Common myeloid progenitor, CD34-positive (primary cell): ENCODE measurements at regions not wholly inside any gene's neighbourhood (a gene's known extent, or its start where the extent isn't known, plus 50 kb on each side); places are given as distances from the start of the nearest gene placed in this dataset.

Experiments used
- CTCF ChIA-PET: fragments of 350-600 bp; sonication (Branson Sonifier 250); formaldehyde crosslinking; loops from one replicate; lab custom pipeline; 2021; ENCODE audit warnings: antibody characterized with exemption; lab: Charles Lee
- POLR2A ChIA-PET: fragments of 350-600 bp; sonication (Branson Sonifier 250); formaldehyde crosslinking; loops from one replicate; lab custom pipeline; 2021; ENCODE audit warnings: antibody characterized with exemption; lab: Charles Lee
- DNase-seq, 3 donors: peaks; one replicate each; pipeline versions ENCODE4 v3.0.0 to v3.0.0-alpha.2; 2013
- H3K27ac ChIP-seq, 2 experiments: 1 replicate in 1 of 2; 2 replicates in 1 of 2; pipeline ENCODE4 v1.7.0; 2013; ENCODE audit warnings: inconsistent platforms in 2 of 2, low read length in 2 of 2, mild to moderate bottlenecking in 2 of 2, low read depth in 1 of 2, moderate library complexity in 1 of 2; ENCODE audit not compliant: severe bottlenecking in 2 of 2, insufficient read depth in 1 of 2, poor library complexity in 1 of 2
- H3K27me3 ChIP-seq, 5 experiments: replicated peaks in 2 of 5; 1 replicate in 3 of 5; 2 replicates in 2 of 5; pipeline versions ENCODE4 v1.6.1 to v1.7.0; 2013; ENCODE audit warnings: low read length in 4 of 5, mild to moderate bottlenecking in 2 of 5, moderate library complexity in 2 of 5, inconsistent platforms in 1 of 5; ENCODE audit not compliant: insufficient read depth in 5 of 5, control insufficient read depth in 4 of 5
- H3K36me3 ChIP-seq, 4 experiments: 1 replicate in 2 of 4; 2 replicates in 2 of 4; pipeline versions ENCODE4 v1.6.1 to v1.7.0; 2013; ENCODE audit warnings: low read length in 3 of 4, control low read depth in 1 of 4, mild to moderate bottlenecking in 1 of 4; ENCODE audit not compliant: control insufficient read depth in 4 of 4, insufficient read depth in 4 of 4
- H3K4me1 ChIP-seq, 4 experiments: 1 replicate in 3 of 4; 2 replicates in 1 of 4; pipeline versions ENCODE4 v1.6.1 to v1.7.1; 2013; ENCODE audit warnings: low read length in 3 of 4, mild to moderate bottlenecking in 3 of 4, control low read depth in 1 of 4, inconsistent platforms in 1 of 4, moderate library complexity in 1 of 4; ENCODE audit not compliant: control insufficient read depth in 4 of 4, insufficient read depth in 4 of 4; ENCODE audit errors: control extremely low read depth in 1 of 4
- H3K4me3 ChIP-seq, 7 experiments: 1 replicate in 4 of 7; 2 replicates in 3 of 7; pipeline versions ENCODE4 v1.5.1 to v1.7.0; 2013; ENCODE audit warnings: mild to moderate bottlenecking in 7 of 7, low read length in 6 of 7, moderate library complexity in 6 of 7, inconsistent platforms in 2 of 7, low read depth in 2 of 7, control low read depth in 1 of 7; ENCODE audit not compliant: insufficient read depth in 4 of 7, control insufficient read depth in 1 of 7; ENCODE audit errors: extremely low read depth in 1 of 7
- H3K9me3 ChIP-seq, 5 experiments: 1 replicate in 4 of 5; 2 replicates in 1 of 5; pipeline versions ENCODE4 v1.6.1 to v1.7.1; 2013; ENCODE audit warnings: low read length in 4 of 5, mild to moderate bottlenecking in 2 of 5, inconsistent platforms in 1 of 5, low read depth in 1 of 5, moderate library complexity in 1 of 5; ENCODE audit not compliant: control insufficient read depth in 4 of 5, insufficient read depth in 2 of 5; ENCODE audit errors: control extremely low read depth in 1 of 5
- WGBS: methylation state at CpG from one replicate; pipeline ENCODE4 v1.1.5; 2013; ENCODE audit not compliant: insufficient coverage; 5-methylcytosine and 5-hydroxymethylcytosine counted together

DNA sequence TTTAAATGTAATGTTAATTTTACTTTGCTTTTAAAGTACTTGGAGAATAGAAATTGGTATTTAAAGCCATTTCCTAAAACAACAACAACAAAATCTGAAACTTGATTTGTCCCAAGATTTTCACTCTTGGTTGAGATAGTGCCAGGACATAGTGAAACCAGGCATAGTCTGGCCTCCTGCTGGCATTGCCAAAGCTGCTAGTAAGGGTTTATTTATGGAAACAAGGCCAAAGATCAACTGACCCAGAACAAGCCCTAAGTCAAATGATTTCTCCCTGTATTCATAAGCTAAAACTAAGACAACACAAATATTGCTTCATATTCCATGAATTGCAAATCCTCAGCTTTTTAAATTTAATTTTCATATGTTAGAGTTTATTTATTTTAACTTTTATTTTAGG lies 227.5 kb upstream of the FGF13 start:
- H3K4me1 ChIP-seq: no peaks in the 10 kb centered on the region
- H3K27ac ChIP-seq: no peak overlapping the region
- H3K36me3 ChIP-seq: no peaks in the 10 kb centered on the region
- CTCF ChIA-PET: interaction anchor here (0.9 to 1.4 kb wide), 3 partner anchors 10 to 19 kb away, joined by 3 to 4 read pairs (median 3); no protein-coding TSS in a partner anchor
- H3K27me3 ChIP-seq: no peaks in the 10 kb centered on the region
- H3K4me3 ChIP-seq: no peak overlapping the region
- POLR2A ChIA-PET: no interaction called here
- H3K9me3 ChIP-seq: no peaks in the 10 kb centered on the region
- DNase-seq: no peak

DNA sequence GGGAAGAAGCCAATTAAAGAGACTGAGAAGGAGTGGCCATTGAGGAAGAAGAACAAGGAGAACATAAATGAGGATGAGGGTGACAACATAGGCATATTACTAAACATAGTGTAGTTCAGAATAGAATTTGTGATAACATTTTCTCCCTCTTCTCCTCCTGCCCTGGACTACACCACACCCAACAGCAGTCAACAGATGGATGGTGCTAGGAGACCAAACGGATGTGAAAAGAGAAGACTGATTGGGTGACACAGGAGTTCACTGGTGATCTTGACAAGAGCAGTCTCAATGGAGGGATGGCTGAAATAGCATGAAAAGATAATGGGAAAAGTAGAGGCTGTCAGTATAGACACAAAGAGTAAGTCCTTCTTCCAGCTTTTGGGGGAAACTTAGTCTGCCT lies 226.5 kb upstream of the FGF13 start:
- no peaks in the 10 kb centered on the region for H3K36me3 ChIP-seq
- DNase-seq: no peak
- H3K4me1 ChIP-seq: peaks cover 0 to 4% (median 0%) of the 10 kb centered on the region in 4 experiments
- ChIA-PET CTCF (no interaction called here), POLR2A (no interaction called here)
- H3K4me3 ChIP-seq: no peak overlapping the region
- no CpG with 5 or more reads among the region's 1 CpG for WGBS
- H3K27me3 ChIP-seq: no peaks in the 10 kb centered on the region
- H3K27ac ChIP-seq: no peak overlapping the region
- no peaks in the 10 kb centered on the region for H3K9me3 ChIP-seq

DNA sequence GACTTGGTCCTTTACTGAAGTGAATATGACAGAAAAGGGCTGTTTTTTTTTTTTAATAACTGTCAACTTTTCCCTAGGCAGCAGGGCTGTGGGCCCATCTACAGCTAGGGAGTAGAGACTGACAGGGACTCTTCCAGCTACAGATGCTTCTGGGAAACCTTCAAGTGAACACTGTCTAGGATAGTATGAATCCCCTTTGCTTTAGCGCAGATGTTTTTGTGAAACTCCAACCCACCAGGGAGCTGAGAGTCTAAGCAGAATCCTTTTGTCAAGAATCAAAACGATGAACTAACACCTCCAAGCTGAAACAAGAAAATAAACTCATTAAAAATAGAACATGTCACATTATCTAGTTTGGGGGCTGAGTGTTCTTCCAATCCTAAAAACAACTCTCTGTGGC lies 219.7 kb upstream of the FGF13 start:
- H3K27ac ChIP-seq: no peak overlapping the region
- H3K9me3 ChIP-seq: no peaks in the 10 kb centered on the region
- no peak for DNase-seq
- peaks cover 0 to 38% (median 4%) of the 10 kb centered on the region in 4 experiments for H3K4me1 ChIP-seq
- no peaks in the 10 kb centered on the region for H3K27me3 ChIP-seq
- no peaks in the 10 kb centered on the region for H3K36me3 ChIP-seq
- ChIA-PET POLR2A (no interaction called here), CTCF (no interaction called here)
- no peak overlapping the region for H3K4me3 ChIP-seq
- 86% methylated on average over 1 of the region's 2 CpGs for WGBS

DNA sequence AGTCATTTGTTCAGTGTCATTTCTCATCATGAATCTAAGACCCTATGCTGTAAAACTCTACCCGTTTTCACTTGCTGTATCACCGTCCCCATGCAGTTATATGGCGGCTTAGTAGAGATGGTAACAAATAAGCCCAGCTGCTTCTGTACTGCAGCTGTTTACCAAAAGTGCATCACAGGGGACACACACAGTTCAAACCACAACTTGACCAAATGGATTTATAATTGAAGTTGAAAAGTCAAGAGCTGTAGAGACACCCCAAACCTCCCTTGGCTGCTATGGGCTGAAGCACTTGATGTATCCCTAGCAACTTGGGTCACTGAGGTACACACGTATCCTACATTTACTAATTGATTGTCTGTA lies 219.0 kb upstream of the FGF13 start:
- H3K27ac ChIP-seq: peak overlapping the region in 1 of 2 experiments; percentile 64
- no peaks in the 10 kb centered on the region for H3K36me3 ChIP-seq
- CTCF ChIA-PET: no interaction called here
- POLR2A ChIA-PET: no interaction called here
- H3K4me3 ChIP-seq: no peak overlapping the region
- H3K27me3 ChIP-seq: no peaks in the 10 kb centered on the region
- DNase-seq: no peak
- WGBS: 83% methylated on average over 1 of the region's 4 CpGs
- H3K4me1 ChIP-seq: peaks cover 0 to 39% (median 4%) of the 10 kb centered on the region in 4 experiments
- H3K9me3 ChIP-seq: no peaks in the 10 kb centered on the region

DNA sequence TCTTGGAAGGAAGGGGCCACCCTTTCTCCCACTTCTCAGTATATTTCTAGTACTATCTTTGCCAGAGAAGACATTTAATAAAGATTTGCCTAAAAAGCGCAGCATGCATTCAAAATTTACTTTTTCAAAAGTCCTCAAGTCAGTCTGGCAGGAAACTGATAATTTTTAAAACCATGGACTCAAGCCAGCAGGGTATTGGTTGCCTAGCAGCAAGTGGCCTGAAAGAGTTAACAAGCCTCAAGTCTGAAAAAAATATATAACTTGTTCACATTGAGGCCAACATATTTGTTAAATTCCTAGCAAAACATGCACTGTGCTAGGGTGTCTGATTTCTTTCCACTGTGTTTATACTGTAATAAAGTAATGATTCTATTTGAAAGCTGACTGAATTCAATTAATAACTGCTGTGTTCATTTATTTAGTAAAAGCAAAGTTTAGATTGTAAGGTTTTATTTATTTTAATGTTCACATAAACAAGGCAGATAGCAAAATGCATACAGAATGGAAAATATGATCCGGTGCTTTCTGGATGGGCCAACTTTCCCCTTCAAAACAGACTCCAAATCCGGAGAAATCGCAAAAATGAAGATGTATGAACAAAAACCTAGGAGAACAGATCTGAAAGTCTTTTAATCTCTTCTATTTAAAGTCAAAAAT lies 218.5 kb upstream of the FGF13 start:
- DNase-seq: peak; percentile 68 to 88 (median 82)
- peaks cover 0 to 43% (median 4%) of the 10 kb centered on the region in 4 experiments for H3K4me1 ChIP-seq
- no peaks in the 10 kb centered on the region for H3K36me3 ChIP-seq
- ChIA-PET POLR2A (no interaction called here), CTCF (no interaction called here)
- no peaks in the 10 kb centered on the region for H3K27me3 ChIP-seq
- H3K9me3 ChIP-seq: no peaks in the 10 kb centered on the region
- H3K4me3 ChIP-seq: no peak overlapping the region
- WGBS: no CpG with 5 or more reads among the region's 4 CpGs
- peak overlapping the region in 1 of 2 experiments; percentile 64 for H3K27ac ChIP-seq

DNA sequence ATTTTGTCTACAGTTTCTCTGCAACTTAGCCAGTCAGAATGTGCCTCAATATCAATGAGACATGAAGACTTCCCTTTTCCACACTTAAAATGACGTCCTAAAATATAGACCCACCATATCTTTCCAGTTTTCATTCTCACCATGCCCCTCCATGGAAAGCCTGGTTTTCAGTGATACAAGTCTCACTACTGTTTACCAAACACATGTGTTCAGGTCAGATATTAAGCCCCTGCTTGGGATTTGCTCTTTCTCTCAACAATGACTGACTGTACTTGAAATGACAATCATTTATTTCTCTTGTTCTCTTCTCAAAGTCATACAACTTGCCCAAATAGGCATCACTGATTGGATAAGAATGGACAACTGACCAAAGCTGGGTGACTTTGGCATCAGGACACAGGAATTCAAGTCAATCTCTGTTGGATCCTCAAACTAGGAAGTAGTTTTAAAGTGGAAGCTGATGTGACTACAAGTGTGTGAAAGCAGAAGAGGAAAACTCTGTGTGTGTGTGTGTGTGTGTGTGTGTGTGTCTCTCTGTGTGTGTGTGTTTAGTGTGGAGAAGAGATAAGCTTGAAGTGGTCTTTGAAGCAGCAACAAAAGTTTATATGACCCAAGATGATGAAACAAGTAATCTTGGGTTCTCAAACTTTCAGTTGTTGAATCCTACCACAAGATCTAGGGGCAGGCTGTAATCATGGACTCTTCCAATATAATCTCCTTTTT lies 217.4 kb upstream of the FGF13 start:
- H3K4me3 ChIP-seq: no peak overlapping the region
- no peak overlapping the region for H3K27ac ChIP-seq
- ChIA-PET CTCF (interaction anchor here (1.0 kb wide), 1 partner anchor 11 kb away, joined by 3 read pairs; no protein-coding TSS in a partner anchor), POLR2A (interaction anchor here (0.5 kb wide), 1 partner anchor 942 kb away, joined by 6 read pairs; no protein-coding TSS in a partner anchor)
- H3K4me1 ChIP-seq: peaks cover 0 to 47% (median 6%) of the 10 kb centered on the region in 4 experiments
- H3K9me3 ChIP-seq: no peaks in the 10 kb centered on the region
- DNase-seq: peak in 2 of 3 donors; percentile 28 to 53
- no peaks in the 10 kb centered on the region for H3K27me3 ChIP-seq
- WGBS: 22% methylated on average over 1 of the region's 1 CpG
- no peaks in the 10 kb centered on the region for H3K36me3 ChIP-seq

GRCh38 chrX:138925330-138925729 lies 213.8 kb upstream of the FGF13 start:
- WGBS: 70% methylated on average over 2 of the region's 3 CpGs

More at GRCh38 chrX:138925330-138925729, 213.8 kb upstream of the FGF13 start:
- POLR2A ChIA-PET: no interaction called here
- no peaks in the 10 kb centered on the region for H3K27me3 ChIP-seq
- H3K36me3 ChIP-seq: no peaks in the 10 kb centered on the region
- CTCF ChIA-PET: no interaction called here
- no peak overlapping the region for H3K27ac ChIP-seq
- H3K4me1 ChIP-seq: peaks cover 0 to 27% (median 4%) of the 10 kb centered on the region in 4 experiments
- no peak overlapping the region for H3K4me3 ChIP-seq
- DNase-seq: peak; percentile 36 to 88 (median 87)
- no peaks in the 10 kb centered on the region for H3K9me3 ChIP-seq
